AML-193 (cell line): ENCODE measurements at regions not wholly inside any gene's neighbourhood (a gene's known extent, or its start where the extent isn't known, plus 50 kb on each side); places are given as distances from the start of the nearest gene placed in this dataset.

Source experiments
- DNase-seq, 2 experiments: peaks; one replicate each; lab custom pipeline; 2025; lab: John Stamatoyannopoulos, UW

- no peak for DNase-seq
Measured at GRCh38 chr2:6777626-6778025, 88.1 kb downstream of the CMPK2 start.

- peak; percentile 11 to 16 for DNase-seq
Measured at GRCh38 chr2:6780765-6781274, 84.9 kb downstream of the CMPK2 start.

GRCh38 chr2:6782517-6783237 is 83.0 kb downstream of the CMPK2 start:
- no peak for DNase-seq

- no peak for DNase-seq
Measured at GRCh38 chr2:6783238-6783614, 82.5 kb downstream of the CMPK2 start.

GRCh38 chr2:6784291-6784690 is 81.4 kb downstream of the CMPK2 start:
- DNase-seq: peak; percentile 7 to 12

- DNase-seq: no peak
Measured at GRCh38 chr2:6785493-6785892, 80.2 kb downstream of the CMPK2 start.

- DNase-seq: no peak
Measured at GRCh38 chr2:6787376-6787775, 78.3 kb downstream of the CMPK2 start.

- DNase-seq: no peak
Measured at GRCh38 chr2:6788614-6789013, 77.1 kb downstream of the CMPK2 start.

GRCh38 chr2:6789559-6790138 is 76.1 kb downstream of the CMPK2 start:
- DNase-seq: no peak

- DNase-seq: peak in 1 of 2 experiments; percentile 0
Measured at GRCh38 chr2:6791682-6792081, 74.0 kb downstream of the CMPK2 start.

GRCh38 chr2:6792883-6793282 is 72.8 kb downstream of the CMPK2 start:
- DNase-seq: no peak

GRCh38 chr2:6793371-6793770 is 72.3 kb downstream of the CMPK2 start:
- peak; percentile 1 to 18 for DNase-seq

GRCh38 chr2:6793913-6794312 is 71.8 kb downstream of the CMPK2 start:
- no peak for DNase-seq

GRCh38 chr2:6794448-6794847 is 71.3 kb downstream of the CMPK2 start:
- DNase-seq: no peak
